GM18868 (cell line): ENCODE measurements at regions not wholly inside any gene's neighbourhood (a gene's known extent, or its start where the extent isn't known, plus 50 kb on each side); places are given as distances from the start of the nearest gene placed in this dataset.
A peak's percentile ranks its signal among the peaks of the same experiment; 100 is the strongest.
"Not testable (repeated sequence)": the region's sequence is repeated elsewhere in the genome, so short reads cannot be mapped to it uniquely, and the experiment has no call there.

Experiments used
- ATAC-seq: cut with Tn5 transposase; IDR thresholded peaks from one replicate; pipeline ENCODE4 v1.9.1; 2021; ENCODE audit warnings: mild to moderate bottlenecking, moderate library complexity; ENCODE audit not compliant: unreplicated experiment

DNA sequence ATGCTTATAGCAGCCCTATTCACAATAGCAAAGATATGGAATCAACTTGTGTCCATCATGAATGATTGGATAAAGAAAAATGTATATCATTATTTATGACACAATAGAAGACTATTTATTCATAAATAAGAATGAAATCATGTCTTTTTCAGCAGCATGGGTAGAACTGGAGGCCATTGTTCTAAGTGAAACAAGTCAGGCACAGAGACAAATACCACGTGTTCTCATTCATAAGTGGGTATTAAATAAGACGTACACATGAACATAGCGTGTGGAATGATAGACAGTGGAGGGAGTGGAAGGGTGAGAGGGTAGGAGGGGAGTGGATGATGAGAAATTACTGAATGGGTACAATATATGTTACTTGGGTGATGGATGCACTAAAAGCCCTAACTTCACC lies 762.4 kb downstream of the REEP3 start:
- no peak for ATAC-seq

DNA sequence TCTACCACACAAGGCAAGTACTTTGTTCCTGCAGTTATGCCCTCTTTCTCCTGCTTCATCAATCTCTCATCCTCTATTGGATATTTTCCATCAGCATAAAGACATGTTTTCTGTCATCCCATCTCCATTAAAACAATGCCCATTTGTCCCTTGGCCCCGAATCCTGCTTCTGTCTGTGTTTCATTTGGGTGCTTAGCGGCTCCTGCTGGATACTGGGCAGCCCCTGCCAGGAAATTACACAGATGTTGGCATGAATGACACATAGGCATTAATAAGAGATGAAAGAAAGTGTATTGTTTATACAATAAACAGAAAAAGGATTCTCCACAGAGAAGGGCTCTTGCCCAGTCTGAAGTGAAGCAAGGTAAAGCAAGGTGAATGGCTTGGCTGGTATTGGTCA lies 765.3 kb downstream of the REEP3 start:
- ATAC-seq = no peak

DNA sequence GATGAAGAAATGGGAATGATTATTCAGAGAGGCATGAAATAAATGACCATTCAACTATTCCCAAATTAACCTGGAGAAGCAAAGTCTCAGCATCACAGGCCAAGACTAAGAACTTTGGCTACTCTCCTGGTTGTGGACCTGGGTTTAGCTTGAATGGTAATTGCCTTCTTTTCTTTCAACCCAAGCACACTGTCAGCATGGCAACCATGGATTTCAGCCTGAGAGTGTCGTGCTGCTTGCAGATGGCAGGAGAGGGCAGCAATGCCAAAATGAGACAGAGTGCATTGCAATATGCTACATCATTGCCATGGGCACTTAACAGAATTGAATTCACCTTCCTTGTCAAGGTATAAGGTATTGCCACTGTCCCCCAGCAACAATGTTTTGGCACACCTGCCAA lies 767.2 kb downstream of the REEP3 start:
- no peak for ATAC-seq

DNA sequence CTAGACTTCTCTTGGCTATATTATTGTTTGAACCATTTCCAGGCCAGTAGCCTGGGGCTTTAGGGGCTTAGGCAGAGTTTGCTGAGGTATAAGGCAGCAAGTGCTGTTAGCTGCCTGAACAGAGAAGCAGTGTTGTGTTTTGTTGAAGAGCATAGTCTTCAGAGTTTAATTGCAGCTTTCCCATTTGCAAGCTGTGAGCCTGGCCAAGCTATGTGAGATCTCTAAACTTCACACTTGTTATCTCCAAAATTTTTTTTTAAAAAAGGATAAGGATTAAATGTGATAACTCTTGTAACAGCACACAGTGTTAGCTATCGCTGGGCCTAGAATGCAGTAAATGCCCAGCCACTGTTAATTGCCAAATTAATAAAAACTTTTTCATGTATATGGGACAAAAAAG lies 782.4 kb downstream of the REEP3 start:
- ATAC-seq = no peak

DNA sequence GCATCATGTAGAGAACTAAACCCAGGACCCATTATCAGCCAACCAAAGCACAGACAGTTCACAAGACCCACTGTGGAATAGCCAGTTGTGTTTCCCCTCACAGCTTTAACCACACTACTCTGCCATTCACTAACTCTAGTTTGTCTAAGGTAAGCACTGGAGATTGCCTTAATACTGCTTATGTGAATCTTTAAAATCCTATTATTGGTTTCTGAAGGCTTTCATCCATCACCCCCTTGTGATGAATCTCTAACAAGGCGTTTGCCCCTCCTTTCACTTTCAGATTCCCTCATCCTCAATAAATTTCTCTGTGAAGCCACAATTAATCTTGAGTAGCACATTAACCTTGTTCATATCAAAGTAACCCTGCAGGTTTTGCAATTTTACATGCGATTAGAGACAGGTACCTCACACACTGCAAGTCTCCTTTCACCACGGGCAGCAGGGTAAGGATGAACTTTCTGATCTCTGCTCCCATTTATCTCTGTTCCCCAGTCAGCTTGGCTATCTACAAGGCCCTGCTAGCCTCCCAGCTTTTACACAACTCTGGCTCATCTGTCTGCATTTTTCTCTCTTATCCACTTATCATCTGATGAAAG lies 785.6 kb downstream of the REEP3 start:
- no peak for ATAC-seq

DNA sequence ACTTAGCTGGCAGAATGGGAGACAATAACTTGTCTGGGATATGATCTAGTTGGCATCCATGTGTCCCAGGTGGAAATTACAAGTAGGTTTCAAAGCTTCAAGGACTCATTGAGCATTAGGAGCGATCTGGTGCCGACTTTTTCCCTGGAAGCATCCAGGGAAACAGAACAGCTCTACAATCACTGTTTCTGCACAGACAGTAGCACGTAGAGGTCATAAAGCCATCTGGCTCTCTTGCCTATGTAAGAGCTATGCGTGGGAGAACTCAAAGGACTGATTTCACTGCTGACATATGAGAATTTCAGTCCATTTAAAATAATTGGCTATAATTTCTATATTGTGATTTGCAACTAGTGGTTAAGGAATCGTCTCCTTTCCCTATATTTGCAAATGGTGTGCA lies 791.7 kb downstream of the REEP3 start:
- ATAC-seq = no peak

DNA sequence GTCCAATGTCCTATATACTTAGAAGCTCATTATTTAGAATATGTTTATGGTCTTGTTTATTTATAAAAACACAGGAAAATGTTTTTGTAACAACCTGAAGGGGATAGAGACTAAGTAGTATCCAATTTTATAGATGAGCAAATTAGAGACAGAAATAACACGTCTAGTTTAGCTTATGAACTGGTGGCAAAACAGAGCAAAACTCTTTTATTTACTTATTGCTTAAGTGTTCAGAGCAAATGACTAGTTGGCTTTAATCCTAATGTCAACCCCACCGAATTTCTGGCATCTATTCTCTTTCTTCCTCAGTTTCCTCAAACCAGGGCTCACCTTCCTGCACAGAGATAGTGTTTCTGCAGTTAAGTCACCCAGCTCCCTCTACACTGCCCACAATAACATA lies 792.8 kb downstream of the REEP3 start:
- ATAC-seq = no peak

DNA sequence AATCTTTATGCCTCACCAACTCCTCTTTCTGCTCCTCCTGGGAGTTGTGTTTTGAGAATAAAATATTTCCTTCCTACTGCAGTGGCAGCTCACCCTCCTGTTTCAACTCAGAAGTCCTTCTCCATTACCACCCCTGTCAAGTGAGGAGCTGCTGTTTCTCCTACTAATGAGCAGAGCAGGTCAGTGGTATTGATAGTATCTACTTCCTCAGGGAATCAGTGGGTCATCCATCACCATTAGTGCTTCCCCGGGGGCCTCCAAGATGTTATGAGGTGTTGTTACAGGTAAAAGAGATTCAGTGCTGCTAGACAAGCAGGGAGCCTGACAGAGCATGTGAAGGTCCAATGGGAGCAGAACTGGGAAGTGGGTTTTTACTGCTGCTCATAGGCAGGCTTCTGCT lies 795.2 kb downstream of the REEP3 start:
- no peak for ATAC-seq

DNA sequence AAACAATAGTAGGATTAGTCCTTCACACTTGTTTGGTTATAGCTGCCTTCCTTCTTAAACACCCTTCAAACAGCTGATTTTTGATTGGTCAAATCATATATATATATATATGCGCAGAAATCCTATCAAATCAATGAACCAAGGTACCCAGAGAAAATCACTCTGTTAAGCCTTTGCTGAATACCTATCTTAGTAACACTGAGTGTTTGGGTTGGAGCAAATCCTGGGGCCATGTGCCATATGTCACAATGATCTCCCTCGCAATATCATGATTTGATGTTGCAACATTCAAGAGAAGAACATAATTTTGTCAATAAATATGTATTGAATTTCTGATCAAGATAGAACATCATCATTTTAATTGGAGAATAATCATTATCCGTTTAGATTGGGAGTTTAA lies 795.6 kb downstream of the REEP3 start:
- ATAC-seq = no peak

DNA sequence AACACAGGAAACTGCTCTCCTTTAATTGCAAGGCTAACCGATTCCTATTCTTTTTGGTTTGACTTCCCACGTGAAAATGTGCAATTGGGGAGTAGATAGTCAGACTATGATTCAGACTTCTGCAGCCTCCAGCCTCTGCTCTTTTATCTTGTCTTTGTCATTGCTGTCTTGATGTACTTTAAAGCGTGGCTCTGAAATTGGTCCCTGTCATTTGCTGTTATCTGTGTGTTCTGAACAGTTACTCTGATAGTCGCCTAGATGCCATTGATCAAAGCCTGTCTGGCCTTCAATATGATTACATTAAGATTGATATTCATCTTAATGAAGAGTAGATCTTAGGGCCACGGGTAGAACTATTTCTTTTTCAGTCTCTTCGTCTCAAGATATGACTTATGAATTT lies 799.2 kb downstream of the REEP3 start:
- ATAC-seq = no peak

DNA sequence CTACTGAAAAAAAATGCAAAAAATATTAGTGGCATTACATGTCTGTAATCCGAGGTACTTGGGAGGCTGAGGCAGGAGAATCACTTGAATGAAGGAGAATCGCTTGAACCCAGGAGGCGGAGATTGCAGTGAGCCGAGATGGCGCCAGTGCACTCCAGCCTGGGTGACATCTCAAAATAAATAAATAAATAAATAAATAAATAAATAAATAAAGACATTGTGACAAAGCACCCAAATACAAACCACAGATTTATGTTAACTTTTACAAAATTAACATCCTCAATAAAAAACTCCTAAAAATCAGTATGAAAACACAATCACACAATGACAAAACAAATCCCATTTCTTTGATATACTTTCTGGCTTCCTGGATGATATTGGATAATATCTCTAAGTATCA lies 808.3 kb downstream of the REEP3 start:
- ATAC-seq = no peak

DNA sequence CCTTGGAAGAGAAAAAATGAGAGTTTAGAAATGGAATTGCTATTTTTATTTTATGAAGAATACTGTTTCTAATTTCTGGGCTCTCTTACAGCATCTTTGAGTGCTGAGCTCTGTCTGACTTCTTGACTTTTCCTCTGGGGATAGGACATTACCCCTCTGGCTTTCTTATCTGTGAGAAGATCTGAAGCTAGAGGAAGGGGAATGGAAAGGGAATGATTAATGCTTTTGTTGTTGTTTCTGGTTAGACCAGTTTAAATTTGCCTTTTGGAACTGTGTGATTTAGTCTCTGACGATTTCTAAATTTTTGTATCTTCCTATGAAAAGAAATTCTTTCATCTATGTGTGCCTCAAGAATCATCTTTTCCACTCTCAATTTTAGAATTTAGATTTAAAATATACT lies 811.4 kb downstream of the REEP3 start:
- no peak for ATAC-seq

DNA sequence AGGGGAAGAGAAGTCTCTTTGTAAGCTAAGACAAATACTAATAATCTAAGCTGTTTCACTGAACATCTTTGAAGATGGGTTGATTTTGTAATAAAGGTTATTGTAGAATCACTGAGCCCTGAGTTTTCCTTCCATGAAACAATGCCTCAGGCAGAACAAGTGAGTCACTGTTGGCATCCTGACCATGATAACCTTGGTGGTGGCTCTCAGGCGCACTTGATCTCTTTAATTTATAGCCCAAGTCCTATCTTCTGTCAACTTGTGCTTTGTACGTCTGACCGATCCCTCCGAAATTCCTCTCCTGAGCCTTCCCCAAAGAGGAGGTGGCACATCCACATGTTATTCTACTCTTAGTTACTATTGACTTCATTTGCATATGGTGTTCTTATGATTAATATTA lies 812.9 kb downstream of the REEP3 start:
- no peak for ATAC-seq

DNA sequence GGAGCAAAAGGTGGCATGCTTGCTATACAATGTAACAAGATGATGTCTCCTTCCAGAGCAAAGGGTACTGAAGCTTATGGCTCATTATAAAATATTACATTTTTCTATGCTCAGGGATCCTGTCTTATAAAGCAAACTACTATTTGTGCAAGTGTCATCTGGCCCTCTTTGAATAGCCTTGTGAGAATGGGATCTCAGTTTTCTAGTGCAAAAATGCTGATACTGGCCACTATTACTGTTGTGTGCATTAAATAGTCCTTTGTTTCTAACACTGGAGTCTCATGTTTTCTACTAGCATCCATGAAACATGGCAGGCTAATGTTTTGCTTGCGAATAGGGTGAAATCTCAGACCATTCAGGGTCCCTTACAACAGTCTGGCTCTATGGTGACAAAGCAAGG lies 823.0 kb downstream of the REEP3 start:
- ATAC-seq = no peak

DNA sequence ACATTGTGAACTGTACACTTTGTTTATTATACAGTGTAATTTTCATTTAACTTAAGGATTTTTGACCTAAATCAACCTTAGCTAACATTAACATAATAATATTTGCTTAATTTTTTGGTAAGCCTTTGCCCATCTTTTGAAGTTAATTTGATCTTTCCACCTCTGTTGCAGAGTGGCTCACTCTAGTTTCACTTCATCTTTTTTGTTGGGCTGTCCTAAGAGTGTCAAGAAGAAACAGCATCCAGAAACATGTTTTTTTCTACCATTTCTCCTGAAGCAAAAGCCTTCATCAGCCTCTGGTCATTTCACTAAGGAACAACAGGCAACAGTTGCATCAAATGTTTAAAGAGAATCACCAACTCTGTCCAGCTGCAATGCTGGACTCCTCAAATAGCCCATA lies 824.7 kb downstream of the REEP3 start:
- ATAC-seq = peak; percentile 48

DNA sequence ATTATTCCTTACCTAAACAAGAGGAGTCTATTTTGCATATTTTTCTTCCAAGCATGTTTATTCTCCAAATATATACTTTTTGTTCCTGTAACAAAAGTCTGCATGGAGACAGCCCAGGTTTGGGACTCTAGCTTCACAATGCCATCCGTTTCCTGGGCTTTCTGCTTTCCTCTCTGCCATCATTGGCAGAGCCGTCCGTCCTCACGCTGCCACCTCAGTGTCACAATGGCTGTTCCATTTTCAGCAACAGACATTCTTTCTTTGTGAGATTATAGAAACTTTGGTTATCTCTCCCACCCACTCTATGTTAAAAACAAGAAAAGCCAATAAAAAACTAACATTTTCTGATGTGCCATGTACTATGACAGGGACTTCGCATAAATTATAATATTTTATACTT lies 825.2 kb downstream of the REEP3 start:
- no peak for ATAC-seq

DNA sequence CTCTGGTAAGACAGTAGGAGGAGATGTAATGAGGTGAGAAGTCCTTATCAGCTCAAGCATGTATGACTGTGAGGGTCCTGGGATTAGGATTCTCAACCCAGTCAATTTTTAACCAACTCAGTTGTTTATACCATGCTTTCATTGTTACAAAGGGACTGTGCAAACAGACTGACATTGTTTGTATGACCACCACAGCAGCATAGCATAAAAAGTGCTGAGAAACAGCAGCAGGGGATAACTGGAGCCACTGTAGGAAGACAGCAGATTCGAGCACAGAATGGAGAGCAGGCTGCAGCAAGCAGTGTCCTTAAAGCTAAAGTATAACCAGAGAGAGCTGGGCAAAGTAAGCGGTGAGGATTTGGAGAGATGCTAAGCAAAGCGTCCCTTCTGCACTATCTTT lies 829.5 kb downstream of the REEP3 start:
- ATAC-seq = no peak

DNA sequence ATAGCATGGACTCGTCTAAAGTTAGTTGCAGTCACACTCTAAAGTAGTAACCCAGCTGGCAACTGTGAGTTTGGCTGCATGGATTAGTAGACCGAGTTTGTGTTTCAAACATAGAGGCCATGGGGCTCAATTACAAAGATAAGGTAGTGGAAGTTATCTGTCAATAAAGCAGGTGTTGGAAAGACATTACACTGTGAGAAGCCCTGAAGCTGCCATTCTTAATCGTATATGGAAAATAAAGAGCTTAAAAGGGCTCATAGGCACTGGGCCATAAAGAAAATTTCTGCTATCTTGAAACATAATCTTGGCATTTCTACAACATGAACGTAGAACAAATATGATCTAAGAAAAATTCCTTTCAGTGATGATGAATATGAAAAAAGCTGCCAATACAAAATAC lies 837.7 kb downstream of the REEP3 start:
- ATAC-seq = no peak

DNA sequence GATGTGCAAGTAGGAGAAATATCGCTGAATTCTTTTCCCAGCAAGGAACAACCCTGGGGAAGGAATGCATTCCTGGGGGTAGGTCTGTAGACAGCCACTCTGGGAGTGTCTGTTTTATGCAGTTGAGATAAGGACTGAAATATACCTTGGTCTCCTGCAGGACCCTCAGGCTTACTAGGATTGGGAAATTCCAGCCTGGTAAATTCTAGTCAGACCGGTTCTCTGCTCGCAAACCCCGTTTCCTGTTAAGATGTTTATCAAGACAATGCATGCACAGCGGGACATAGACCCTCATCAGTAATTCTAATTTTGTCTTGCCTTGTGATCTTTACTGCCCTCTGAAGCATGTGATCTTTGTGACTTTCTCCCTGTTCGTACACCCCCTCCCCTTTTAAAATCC lies 839.0 kb downstream of the REEP3 start:
- ATAC-seq = not testable (repeated sequence)

DNA sequence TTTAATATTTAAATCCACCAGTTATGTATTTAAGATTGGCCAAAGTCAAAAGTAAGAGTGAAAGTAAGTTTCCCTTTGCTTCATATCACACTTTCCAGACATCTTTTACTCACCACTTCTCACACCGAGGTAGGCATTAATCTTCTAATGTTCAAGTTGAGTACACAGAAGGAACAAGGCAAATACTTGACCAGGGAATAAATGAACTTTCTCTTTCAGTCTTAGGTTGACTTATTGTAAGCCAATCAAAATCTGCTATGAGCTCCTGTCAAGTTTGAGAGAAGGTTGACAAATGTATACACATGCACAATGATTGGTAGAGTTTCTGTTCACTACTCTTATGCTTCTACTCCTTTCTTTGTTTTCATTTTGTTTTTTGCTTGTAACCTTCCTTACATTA lies 842.5 kb downstream of the REEP3 start:
- ATAC-seq = peak; percentile 64

DNA sequence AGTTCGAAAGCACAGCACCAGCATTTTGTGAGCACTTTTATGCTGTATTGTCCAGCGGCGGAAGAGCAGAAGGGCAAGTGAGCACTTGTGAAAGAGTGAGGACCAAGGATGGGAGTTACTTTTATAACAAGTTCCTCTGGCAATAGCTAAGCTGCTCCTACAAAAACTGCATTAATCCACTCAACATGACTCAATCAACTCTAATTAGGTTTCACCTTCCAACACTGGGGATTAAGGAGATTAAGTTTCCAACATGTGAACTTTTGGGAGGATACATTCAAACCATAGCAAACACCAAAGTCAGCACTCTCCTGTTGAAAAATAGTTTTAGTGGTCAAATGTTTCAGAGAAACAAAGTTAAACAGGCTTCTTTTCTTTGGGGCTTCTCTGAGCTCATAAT lies 844.5 kb downstream of the REEP3 start:
- ATAC-seq = no peak

DNA sequence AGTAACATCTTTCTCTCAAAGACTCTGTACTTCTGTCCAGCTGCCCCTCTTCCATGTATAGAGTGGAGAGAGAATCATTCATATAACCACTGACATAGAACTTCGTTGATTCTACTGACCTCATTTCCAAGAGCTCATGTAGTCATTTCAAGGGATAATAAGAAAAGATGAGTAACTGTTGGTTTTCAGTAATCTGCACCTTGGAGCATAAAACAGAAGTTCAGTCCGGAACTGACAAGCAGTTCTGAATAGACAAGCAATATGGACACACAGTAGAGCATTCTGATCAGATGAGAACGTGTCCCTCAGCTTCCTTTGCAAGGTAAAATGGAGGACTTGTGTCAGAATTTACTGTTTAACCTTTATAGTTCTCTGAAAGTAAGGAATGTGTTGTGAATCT lies 847.1 kb downstream of the REEP3 start:
- ATAC-seq = no peak

DNA sequence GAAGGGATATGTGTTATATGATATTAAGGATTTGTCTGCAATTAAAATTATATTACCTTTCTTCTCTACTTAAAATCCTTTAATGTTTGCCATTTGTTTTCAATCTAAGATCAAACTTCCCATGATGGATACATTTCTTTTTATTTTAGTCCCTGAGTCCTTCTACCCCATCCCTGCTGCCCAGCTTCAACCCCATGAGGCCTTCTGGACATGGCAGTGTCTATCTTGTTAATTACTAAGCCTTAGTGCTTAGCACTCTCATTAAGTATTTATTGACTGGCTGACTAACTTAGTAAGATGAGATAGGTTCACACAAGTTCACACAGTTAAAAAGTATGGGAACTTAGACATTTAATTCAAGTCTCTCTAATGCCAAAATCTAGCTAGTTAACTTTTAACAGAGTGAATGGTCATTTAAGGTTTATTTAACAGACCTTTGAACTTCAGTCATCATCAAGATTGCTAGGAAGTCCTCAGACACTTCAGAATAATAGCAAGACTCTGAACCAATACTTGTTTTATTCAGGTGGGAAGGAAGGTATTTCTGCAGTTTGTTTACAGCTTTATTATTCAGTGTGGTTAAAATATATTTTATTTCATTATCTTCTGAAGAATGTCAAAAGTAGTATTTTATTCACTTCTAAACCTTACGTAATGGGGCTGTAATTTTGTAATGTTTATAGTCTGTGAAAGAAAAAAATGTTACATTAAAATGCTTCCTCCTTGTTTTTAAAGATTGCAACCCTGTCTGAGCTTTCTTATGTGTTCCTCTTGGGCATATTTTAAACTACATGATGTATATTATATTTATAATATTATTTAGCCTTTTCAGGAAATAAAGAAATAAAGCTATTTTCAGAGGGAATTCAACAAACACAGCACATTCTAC lies 848.9 kb downstream of the REEP3 start:
- no peak for ATAC-seq
